ENCODE measurements at regions not wholly inside any gene's neighbourhood (a gene's known extent, or its start where the extent isn't known, plus 50 kb on each side); places are given as distances from the start of the nearest gene placed in this dataset.
"Not testable (repeated sequence)": the region's sequence is repeated elsewhere in the genome, so short reads cannot be mapped to it uniquely, and the experiment has no call there.

DNA sequence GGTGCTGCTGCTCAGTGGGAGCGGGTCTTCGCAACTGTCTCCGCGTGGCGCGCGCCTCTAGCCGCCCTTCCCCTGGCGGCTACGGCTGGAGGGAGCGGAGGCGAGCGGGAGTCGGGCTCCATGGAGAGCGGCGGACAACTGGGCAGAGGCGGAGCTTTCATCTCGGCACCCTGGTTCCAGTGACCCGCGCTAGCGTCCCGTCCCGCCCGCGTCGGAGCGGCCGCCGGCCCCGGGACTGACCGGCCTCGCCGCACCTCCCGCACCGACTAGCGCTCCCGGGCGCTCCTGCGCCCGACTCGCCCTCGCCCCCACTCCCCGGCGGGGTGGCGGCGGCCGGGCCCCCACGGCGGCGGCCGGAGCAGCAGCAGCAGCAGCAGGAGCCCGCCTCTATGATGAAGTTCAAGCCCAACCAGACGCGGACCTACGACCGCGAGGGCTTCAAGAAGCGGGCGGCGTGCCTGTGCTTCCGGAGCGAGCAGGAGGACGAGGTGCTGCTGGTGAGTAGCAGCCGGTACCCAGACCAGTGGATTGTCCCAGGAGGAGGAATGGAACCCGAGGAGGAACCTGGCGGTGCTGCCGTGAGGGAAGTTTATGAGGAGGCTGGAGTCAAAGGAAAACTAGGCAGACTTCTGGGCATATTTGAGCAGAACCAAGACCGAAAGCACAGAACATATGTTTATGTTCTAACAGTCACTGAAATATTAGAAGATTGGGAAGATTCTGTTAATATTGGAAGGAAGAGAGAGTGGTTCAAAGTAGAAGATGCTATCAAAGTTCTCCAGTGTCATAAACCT, 69.2 kb upstream of the NOTCH2NLA start:
- TF ChIP-seq, protein P1, sequence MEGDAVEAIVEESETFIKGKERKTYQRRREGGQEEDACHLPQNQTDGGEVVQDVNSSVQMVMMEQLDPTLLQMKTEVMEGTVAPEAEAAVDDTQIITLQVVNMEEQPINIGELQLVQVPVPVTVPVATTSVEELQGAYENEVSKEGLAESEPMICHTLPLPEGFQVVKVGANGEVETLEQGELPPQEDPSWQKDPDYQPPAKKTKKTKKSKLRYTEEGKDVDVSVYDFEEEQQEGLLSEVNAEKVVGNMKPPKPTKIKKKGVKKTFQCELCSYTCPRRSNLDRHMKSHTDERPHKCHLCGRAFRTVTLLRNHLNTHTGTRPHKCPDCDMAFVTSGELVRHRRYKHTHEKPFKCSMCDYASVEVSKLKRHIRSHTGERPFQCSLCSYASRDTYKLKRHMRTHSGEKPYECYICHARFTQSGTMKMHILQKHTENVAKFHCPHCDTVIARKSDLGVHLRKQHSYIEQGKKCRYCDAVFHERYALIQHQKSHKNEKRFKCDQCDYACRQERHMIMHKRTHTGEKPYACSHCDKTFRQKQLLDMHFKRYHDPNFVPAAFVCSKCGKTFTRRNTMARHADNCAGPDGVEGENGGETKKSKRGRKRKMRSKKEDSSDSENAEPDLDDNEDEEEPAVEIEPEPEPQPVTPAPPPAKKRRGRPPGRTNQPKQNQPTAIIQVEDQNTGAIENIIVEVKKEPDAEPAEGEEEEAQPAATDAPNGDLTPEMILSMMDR (IDR thresholded peaks at IDR 0.05), result not testable (repeated sequence)
- not testable (repeated sequence) for TF ChIP-seq EP300, POLR2A (IDR thresholded peaks at IDR 0.05)

Data from tibial nerve (tissue), 4 donors.